Hindlimb muscle (tissue), 1 donor: ENCODE measurements at regions not wholly inside any gene's neighbourhood (a gene's known extent, or its start where the extent isn't known, plus 50 kb on each side); places are given as distances from the start of the nearest gene placed in this dataset.

Experiments used
- DNase-seq: peaks from one replicate; pipeline ENCODE4 v3.0.0-alpha.2; 2013

DNA sequence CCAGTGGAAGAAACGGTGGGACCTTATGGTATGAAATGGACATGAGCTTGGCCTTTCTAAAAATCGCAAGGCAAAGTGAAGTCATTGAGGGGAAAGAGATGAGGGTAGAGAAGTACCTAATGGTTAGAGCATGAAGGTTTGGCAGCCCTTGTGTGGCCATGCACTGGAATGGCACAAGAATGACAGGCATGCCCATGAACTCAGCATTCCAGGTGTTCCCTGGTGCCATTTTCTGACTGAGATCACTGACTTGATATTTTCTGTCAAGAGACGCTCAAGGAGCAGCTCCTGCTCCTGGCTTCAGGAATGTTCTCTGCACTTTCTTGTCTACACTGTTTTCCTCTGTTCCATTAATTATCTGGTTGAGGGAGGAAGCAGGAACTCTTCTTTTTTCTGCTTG is 225.0 kb upstream of the SLC10A2 start:
- no peak for DNase-seq

DNA sequence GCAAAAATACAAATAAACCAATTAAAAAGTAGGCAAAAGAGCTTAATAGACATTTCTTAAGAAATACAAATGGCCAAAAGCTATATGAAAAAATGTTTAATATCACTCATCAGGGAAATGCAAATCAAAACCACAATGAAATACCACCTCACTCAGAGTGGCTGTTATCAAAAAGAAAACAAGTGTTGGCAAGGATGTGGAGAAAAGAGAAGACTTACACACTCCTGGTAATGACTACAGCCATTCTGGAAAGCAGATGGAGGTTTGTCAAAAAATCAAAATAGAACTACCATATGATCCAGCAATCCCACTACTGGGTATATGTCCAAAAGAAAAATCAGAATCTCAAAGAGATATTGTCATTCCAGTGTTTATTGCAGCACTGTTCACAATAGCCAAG is 223.5 kb upstream of the SLC10A2 start:
- no peak for DNase-seq

DNA sequence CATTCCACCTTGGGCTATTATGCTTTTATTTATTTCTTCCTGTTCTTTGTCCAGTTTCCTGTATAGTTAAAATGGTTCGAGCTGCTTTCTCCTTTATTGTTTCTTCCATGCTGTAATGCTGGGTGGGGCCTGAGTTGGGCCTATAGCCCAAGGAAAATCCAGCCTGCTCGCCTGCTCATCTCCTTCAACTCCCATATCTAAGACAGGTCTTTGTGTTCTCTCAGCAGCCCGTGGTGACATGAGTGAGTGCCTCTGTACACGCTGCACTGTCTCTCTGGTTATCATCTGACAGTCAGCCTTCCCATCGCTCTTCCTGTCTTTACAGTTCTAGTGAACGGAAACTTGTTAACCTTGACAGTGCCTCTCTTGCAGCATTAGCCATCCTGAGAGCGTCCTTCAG is 221.9 kb upstream of the SLC10A2 start:
- peak; percentile 4 for DNase-seq

DNA sequence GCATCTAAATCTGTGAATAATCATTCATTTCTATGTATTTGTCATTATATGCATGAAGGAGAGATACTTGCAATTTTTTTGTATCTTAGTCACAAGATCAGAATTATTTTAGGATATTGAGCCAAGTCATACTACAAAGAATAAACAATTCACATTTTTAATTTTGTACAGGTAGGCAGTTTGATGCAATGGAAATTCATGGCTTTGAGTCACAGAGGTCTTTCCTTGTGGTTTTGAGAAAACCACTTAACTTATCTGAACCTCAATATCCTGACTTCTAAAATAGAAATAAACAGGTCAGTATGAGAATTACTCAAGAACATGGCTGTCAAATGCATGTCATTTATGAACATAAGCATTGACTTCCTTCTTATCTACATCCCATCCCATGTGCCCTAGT is 221.4 kb upstream of the SLC10A2 start:
- no peak for DNase-seq

DNA sequence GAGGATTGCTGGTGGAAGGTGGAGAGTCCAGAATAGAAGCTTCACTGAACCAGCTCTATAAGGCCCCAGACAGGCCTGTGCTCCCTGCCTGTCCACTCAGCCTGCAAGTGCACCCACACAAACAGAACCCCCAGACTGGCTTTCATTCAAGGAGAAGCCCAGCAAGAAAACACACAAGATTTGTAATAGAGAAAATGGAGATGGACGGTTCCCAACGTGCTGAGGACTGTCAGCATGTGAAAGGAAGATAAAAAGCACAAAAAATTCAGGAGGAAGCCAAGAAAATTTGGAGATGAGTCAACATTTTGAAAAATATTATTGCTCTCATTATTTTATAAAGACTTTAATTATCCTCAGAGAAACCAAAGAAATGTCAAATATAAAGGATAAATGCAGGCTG is 218.2 kb upstream of the SLC10A2 start:
- DNase-seq: no peak

DNA sequence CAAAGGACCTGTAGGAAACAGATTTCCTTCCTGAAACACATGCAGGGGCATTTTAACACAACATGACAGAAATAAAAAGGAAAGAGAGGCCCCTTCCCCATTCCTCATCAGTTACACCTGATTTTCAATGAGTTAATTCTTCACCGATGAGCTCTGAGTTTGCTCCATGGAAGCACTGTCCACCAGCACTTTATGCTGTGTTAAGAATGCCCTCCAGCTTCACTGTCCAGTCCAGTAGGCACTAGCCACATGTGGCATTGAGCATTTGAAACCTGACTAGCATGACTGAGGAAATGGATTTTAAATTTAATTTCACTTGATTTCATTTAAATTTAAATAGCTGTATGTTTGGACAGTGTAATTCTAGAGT is 217.2 kb upstream of the SLC10A2 start:
- no peak for DNase-seq

DNA sequence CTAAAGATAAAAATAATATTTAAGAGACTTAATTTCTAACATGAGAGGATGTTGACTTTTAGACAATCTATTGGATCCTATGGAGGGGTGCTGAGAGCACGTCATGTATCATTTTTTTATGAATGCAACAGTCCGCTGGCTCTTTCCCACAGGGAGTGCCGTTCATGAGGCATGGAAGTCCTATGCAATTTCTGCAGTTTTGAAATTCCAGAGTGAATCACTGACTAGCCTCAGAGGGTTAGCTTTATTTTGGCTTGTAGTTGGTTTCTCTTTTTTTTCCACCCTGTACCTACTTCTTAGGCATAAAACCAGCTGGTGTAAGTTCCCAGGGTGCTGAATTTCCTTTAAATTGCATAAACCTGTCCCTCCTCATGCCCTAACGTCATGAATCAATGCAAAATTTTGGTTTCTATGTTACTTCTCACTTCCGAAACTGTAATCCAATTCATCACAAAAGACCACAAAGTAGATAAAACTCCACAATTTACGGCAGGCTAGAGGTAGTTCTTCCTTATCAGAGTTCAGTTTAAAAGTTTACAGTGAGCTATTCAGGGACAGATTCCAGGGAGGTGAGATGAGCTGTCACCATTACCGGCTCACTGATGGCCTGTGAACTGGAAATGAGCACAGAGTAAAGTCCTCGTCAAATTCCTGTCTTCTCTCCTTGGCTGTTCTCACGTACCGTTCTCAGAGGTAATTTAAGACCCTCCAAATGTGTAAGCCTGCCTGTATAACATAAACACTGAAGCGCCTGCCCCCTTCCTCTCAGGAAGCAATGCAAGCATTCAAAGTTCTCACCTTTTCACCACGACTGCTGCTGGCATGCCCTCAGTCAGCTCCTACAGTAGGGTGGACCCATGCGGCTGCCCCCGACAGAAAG is 216.6 kb upstream of the SLC10A2 start:
- DNase-seq: no peak

DNA sequence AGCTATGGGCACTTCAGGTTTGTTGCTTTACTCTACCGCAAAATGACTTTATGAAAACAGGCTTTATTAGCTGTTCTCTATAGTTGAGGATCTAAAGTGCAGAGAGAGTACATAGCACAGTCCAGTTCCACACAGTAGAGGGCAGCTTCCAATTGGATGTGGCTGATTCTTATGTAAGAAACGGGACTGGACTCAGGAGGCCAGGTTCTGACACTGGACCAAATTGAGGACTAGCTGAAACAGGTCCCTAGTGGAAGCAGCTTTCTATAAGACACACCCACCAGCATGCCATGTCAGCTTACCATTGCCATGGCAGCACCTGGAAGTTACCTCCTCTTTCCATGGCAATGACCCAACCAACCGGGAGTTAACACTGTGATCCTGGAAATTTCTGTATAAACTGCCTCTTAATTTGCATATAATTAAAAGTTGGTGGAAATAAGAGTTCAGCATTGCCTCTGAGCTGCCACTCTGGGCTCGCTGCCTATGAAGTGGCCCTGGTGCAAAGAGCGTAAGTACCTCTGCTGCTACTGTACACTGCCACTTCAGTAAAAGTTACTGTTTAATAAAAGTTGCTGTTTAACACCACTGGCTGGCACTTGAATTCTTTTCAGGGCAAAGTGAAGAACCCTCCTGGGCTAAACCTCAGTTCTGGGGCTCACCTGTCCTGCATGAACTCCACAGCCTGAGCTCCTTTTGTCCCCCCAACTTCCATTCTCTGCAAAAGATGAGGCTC is 211.9 kb upstream of the SLC10A2 start:
- no peak for DNase-seq

DNA sequence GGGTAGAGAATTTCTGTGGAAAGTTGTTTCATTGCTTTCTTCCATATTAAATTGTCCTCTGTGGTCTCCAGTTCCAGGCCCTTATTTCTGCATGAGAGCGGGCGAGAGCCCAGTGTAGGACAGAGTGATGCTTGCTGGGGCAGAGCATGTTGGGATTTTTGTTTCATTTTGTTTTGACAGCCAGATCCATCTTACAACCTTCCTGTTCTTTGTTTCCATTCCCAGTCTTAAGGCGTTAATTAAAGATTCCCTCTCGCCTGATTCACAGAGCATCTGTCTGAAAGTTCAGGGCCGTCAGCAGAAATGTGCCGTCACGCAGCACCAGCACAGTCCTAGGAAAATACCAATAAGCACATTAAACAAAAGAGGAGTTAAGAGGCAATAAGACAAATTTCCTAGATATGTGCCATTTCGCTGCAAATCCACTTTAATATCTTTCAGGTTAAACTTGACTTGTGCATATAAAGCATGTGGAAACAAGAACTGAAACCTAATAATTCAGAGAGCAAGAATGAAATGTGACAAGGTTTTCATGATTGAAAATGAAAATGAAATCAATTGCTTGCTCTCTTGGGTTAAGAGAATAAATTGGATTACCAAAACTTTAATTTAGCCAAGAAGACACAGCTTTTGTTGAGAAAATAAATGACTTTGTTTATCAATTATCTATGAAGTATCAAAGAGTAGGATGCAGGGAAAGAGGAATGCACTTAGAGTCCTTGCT is 210.7 kb upstream of the SLC10A2 start:
- no peak for DNase-seq

DNA sequence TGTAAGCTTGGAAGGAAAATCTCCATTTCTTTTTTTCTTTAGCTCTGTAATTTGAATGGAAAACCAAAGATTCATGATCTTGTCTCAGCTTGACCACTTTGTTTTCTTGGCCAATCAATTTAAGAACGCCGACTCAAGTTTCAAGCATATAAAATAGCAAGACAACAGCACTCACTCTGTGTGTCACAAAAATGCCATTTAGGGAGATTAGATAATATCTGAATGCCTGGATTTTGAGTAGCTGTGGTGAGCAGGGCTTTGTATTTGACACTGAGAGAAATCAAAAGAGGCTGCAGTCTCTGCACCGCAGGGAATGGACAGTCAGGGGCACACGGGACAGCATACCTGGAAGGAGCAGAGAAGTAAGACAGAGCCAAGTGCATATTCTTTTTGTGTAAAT is 209.5 kb upstream of the SLC10A2 start:
- DNase-seq: no peak

DNA sequence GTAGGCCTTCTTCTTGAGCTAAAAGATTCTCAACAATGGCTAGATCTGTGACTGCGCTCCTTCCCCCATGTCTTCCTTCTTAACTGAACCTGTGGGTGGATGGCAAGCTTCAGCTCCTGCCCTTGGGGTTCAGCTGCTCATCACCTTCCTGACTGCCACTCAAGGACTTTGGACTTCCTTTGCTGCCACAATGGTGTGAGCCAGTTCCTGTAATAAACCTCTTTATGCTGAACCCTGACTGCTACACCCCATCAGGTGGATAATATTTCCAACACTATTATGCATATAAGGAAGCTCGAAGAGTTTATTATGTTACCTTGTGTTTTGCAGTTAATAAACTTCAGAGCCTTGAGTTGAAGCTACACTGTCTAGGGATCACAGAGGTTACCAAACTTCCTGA is 208.9 kb upstream of the SLC10A2 start:
- no peak for DNase-seq

DNA sequence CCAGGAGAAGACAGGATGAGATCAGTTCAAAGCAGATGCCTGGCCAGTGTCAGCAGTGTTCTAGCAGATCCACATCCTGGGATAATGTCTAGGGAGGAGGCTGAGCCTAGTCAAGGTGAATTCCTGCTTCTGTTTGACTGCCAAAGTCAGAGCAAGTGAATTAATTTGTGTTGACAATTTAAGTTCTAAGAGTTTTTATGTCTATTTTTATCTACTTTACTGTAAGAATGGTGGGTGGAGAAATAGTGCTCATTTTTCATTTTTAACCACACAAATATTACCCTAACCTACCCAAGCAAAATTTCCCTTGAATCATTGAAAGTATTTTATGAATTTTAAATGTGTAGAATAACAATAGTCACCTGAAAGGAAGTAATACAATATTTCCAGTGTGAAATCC is 207.6 kb upstream of the SLC10A2 start:
- DNase-seq: no peak

DNA sequence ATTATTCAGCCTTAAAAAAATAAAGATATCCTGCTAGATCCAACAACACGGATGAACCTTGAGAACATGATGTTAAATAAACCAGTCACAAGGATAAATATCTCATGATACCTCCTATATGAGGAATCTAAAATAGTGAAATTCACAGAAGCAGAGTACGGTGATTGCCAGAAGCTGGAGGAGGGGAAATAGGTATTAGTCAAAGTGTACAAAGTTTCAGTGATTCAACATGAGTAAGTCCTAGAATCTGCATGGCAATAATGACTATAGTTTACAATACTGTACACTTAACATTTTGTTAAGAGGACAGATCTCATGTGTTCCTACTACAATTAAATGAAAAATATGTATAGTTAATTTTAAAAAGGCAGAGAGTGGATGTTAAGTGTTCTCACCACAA is 206.6 kb upstream of the SLC10A2 start:
- DNase-seq: no peak

DNA sequence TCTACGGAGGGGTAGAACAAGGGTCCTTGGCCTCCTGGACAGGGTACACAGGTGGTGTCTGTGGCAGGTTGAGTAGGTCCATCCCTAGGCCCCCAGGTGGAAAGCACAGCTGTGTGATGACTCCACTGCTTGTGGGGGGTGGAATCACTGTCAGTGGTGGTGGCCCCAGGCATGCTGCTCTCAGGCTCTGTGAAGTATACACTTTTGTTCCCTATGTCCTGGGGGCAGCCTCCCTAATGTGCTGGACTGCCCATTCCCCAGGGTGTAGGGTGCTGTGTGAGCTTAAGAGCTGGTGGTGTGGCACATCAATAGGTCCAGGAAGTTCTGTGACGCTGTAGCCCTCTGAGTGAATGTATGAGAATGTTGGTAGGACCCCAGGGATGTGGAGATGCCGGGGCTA is 197.2 kb upstream of the SLC10A2 start:
- no peak for DNase-seq

DNA sequence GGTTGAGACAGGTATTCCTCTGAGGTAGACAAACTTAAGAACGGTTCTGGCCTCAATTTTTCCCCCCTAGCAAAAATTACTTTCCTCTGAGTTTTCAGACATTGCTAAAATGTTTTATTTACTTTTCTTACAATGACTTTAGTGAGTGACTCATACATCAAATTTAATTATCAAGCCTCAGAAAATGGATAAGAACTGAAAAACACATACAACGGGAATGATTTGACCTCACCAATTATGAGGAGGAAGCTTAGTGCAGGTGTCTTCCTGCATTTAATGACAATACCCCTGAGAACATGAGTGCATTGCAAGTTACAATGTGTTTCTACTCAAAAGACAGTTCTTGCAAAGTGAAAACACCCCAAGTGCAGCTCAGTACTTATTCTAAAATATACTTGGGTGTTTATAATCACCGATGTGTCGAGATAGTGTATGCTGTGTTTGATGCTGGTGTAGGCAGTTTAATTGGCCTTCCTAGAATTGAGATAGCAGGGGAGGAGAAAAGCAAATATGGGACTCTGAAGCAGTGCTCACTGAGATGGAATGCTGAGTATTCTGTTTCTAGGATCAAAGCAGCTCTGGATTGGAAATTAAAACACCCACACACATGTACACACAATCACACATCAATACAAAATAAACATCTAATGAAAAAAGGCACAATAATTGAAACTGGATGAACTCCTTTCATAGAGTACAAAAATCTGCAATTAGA is 189.5 kb upstream of the SLC10A2 start:
- no peak for DNase-seq

DNA sequence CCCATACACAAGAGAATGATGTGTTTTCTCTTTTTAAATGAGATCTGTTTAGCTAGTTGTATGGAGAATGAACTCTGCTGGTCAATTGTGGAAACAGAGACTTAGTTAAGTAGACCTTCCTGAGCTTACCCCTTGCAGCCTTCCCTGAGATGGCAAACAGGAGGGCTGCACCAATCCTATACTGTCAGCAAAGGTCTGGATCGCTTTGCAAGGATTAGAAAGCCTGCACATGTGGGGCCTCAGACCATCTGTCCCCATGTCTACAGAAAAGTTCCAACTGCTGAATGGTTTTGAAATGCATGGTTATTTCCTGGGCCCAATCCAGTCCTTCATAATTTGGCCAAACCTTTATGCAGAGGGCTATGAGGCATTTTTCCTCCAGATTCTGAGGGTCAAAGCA is 183.9 kb upstream of the SLC10A2 start:
- DNase-seq: no peak

DNA sequence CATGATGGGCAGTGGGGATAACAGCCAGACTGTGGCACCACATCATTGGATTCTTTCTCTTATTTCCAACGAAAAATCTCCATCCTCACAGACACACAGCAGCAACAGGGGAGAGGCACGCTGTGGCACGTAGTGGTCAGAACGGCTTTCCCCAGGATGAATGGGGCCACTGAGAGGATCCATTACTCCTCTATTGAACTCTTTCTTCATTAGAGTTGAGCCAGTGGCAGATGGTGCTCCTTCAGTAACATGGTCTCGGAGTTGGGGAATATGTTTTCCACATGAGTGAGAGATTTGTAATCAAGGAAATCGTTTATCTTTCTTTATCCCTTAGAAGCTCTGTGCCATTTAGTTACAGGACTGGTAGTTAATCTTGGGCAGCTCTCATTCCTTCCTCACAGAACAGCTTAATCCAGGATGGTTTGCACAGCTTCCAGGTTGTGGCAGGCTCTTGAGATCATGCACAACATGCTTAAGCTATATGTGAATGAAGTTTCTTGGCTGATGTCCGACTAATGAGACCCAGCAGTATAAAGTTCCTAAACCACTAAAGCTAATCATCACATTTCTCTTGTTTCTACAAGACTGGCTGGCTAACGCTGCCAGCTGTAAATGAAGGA is 180.5 kb upstream of the SLC10A2 start:
- no peak for DNase-seq

DNA sequence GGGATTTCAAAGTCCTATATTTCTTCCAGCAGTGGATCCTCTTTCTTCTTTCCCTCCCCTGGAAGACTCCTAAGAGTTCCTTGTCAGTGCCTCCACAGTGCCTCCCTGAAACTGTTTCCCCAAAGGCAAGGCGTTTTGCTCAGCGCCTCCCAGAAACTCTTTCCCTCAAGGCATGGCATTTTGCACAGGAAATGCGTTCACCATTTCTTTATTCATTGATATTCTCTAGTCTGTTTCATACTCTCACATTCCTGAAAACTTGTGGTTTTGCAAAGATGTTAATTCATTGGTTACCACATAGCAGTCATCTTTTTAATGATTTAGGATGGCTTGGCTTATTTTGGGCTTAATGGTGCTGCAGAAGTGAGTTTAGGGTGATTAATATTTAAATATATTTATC is 177.3 kb upstream of the SLC10A2 start:
- no peak for DNase-seq

DNA sequence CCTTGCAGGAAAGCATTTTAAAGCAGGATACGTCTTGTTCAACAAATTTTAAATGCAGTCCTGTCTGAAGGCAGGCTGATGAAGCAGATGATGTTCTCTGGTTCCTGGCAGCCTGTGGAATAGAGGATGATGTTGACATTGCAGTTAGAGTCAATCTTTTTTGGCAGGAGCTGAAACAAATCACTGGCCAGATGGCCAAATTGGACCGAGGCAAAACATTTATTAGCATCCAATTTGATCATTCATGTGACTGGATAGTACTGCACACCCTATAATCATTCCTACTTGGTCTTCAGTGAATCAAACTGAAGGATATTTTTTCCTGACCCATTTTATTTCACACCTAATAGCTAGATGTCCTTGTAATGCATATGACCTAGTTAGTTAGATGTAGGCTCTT is 172.2 kb upstream of the SLC10A2 start:
- peak; percentile 11 for DNase-seq

DNA sequence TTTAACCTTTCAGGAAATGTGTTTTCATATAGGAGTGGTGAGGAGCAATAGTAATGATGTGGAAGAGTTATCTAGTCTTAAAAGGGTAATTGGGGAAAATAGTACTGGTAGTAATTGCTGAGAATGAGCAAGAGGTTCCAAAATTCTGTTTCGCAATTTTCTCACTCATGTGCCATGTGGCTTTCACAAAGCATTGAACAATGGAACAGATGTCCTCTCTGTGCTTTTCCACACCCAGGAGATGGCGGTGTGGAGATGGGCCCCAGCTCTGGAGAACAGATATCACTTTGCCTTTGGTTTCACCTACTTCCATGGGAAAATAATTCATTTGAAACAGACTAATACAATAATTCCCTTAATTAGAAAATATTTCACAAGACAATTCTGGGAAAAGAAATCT is 170.0 kb upstream of the SLC10A2 start:
- no peak for DNase-seq

DNA sequence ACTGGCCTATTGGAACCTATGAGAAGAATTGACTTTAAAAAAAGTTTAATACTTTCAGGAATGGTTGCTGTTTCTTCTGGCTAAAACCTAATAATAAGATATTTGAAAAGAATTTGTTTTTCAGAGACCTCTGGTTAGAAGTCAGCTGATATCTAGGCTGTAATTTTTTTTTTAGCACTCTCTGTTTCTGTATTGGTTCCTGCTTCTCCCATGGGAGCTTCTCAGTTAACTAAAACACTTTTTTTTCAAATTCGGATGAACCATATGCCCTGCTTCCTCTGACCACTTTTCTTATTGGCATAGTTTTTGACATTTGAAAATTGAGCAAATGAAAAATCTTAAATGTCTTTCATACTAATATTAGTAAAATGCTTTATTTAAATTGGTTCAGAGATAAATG is 163.5 kb upstream of the SLC10A2 start:
- DNase-seq: no peak

DNA sequence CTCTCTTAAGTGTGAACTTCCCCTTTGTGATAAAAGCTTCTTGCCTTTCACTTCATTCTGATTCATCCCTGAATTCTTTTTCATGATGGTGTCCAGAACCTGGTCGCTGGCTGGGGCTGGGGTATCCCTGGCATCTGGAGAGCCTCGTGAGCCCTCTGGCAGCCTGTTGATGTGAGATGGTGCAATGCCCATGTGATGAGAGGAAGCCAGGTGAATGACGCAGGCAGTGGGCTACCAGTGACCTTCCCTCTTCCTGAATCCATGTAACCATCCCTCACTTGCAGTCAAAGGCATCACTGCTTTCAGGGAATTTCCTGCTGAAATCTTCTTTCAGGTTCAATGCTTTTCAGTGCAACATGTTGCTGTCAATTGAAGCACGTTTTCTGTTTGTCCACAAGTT is 158.6 kb upstream of the SLC10A2 start:
- no peak for DNase-seq

DNA sequence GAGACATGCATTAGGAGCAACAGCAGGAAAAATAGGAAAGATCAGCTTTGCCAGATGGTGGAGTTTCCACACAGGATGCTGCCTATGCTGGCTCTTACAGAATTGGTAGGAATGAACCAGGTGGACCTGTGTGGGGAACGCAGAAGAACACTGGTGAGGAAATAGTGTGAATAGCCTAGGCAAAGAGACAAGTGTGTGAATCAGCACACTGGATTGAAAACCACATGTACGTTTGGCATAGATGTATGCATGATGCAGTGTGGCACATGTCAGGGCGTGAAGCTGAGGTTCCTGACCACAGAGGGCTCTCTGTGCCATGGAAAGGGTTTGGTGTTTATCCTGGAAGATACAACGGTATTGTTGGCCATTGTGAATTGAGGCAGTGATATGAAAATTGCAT is 156.5 kb upstream of the SLC10A2 start:
- DNase-seq: no peak
